Inferior parietal cortex (tissue), 1 donor: ENCODE measurements at regions not wholly inside any gene's neighbourhood (a gene's known extent, or its start where the extent isn't known, plus 50 kb on each side); places are given as distances from the start of the nearest gene placed in this dataset.
A peak's percentile ranks its signal among the peaks of the same experiment; 100 is the strongest.

Experiments
- DNase-seq: peaks from one replicate; pipeline ENCODE4 v3.0.0-alpha.2; 2016; ENCODE audit errors: extremely low spot score

GRCh38 chr3:154050766-154051165 lies 70.4 kb upstream of the ARHGEF26 start:
- no peak for DNase-seq

- DNase-seq, result no peak
Measured at GRCh38 chr3:154059833-154060232, 61.4 kb upstream of the ARHGEF26 start.

GRCh38 chr3:154060238-154061000 lies 60.8 kb upstream of the ARHGEF26 start:
- peak; percentile 66 for DNase-seq

- no peak for DNase-seq
Measured at GRCh38 chr3:154061001-154061370, 60.2 kb upstream of the ARHGEF26 start.

- DNase-seq, result no peak
Measured at GRCh38 chr3:154062513-154062912, 58.7 kb upstream of the ARHGEF26 start.

- DNase-seq, result no peak
Measured at GRCh38 chr3:154071146-154071545, 50.0 kb upstream of the ARHGEF26 start.
